Effector memory CD4-positive, alpha-beta T cell (primary cell): ENCODE measurements at regions not wholly inside any gene's neighbourhood (a gene's known extent, or its start where the extent isn't known, plus 50 kb on each side); places are given as distances from the start of the nearest gene placed in this dataset.

Source experiments
- DNase-seq, 3 donors: peaks; one replicate each; pipeline ENCODE4 v3.0.0-alpha.2; 2020
- H3K27ac ChIP-seq: 2 replicates; pipeline ENCODE4 v1.7.0; 2013; ENCODE audit warnings: mild to moderate bottlenecking, low read length, moderate library complexity; ENCODE audit not compliant: insufficient read depth, poor library complexity, severe bottlenecking
- H3K27me3 ChIP-seq: replicated peaks from 2 replicates; pipeline ENCODE4 v1.7.0; 2013; ENCODE audit warnings: mild to moderate bottlenecking, low read length; ENCODE audit not compliant: insufficient read depth, control insufficient read depth, poor library complexity, severe bottlenecking
- H3K36me3 ChIP-seq: 2 replicates; pipeline ENCODE4 v1.7.0; 2013; ENCODE audit warnings: mild to moderate bottlenecking, low read length, moderate library complexity; ENCODE audit not compliant: control insufficient read depth, insufficient read depth
- H3K4me1 ChIP-seq: 2 replicates; pipeline ENCODE4 v1.7.0; 2013; ENCODE audit warnings: low read length, mild to moderate bottlenecking; ENCODE audit not compliant: control insufficient read depth, insufficient read depth, poor library complexity, severe bottlenecking
- H3K4me3 ChIP-seq: 2 replicates; pipeline ENCODE4 v1.7.0; 2013; ENCODE audit warnings: low read length, low read depth, mild to moderate bottlenecking; ENCODE audit not compliant: insufficient read depth, poor library complexity, severe bottlenecking
- H3K9me3 ChIP-seq: 2 replicates; pipeline ENCODE4 v1.7.0; 2013; ENCODE audit warnings: mild to moderate bottlenecking, low read length, moderate library complexity; ENCODE audit not compliant: control insufficient read depth

DNA sequence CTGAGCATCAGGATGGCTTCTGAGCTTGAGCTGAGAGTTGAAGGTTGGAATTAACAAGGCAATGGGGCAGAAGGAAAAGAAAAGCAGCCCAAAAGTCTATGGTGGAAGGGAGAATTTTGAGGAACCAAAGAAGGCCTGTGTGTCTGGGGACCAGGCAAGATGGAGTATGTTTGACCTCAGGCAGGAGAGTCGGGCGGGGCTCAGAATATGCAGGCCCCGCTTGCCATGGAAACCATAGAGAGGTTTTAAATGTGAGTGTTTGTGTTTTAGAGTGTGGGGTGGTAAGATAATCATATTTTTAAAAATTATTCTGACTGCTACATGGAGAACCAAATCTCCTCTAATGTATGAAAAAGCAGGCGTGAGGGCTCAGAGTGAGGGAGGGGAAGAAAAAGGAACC, 174.0 kb upstream of the PPP2R2B start:
- no peaks in the 10 kb centered on the region for H3K36me3 ChIP-seq
- DNase-seq, result no peak
- no peaks in the 10 kb centered on the region for H3K27me3 ChIP-seq
- no peaks in the 10 kb centered on the region for H3K9me3 ChIP-seq
- no peak overlapping the region for H3K27ac ChIP-seq
- no peaks in the 10 kb centered on the region for H3K4me1 ChIP-seq
- H3K4me3 ChIP-seq, result no peak overlapping the region

DNA sequence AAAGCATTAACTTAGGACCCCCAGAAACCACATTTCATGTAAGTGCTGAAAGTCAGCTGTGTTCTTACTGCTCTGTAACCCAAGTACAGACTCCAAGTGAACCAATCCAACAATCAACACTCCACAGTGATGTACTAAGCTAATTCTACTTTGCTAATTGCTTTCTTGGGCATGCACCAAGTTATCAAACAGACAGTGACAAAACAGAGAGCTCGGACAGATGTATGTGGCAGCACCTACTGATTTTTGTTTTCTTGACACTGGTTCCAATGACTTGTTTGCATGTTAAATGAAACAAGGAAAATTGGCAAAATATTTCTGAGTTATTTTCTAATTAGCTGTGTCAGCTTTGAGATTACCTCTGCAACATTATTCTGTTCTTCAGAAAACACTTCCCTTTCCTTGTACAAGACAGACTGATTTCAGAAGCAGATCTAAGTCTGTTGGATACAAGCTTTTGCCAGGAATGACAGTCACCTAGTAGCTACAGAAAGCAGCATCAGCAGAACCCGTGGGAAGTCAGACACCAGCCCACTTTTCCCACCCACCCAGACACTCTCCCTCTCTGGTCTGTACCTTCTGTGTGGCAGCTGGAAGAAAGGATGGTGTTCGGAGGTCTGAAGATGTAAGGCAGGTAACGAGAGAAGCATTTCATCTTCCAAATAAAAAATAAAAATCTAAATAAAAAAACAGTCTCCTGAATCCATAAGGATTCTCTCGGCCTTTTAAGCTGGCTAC, 176.7 kb upstream of the PPP2R2B start:
- no peak overlapping the region for H3K27ac ChIP-seq
- DNase-seq, result no peak
- no peak overlapping the region for H3K4me3 ChIP-seq
- H3K36me3 ChIP-seq, result no peaks in the 10 kb centered on the region
- H3K9me3 ChIP-seq, result no peaks in the 10 kb centered on the region
- H3K27me3 ChIP-seq, result no peaks in the 10 kb centered on the region
- no peaks in the 10 kb centered on the region for H3K4me1 ChIP-seq

DNA sequence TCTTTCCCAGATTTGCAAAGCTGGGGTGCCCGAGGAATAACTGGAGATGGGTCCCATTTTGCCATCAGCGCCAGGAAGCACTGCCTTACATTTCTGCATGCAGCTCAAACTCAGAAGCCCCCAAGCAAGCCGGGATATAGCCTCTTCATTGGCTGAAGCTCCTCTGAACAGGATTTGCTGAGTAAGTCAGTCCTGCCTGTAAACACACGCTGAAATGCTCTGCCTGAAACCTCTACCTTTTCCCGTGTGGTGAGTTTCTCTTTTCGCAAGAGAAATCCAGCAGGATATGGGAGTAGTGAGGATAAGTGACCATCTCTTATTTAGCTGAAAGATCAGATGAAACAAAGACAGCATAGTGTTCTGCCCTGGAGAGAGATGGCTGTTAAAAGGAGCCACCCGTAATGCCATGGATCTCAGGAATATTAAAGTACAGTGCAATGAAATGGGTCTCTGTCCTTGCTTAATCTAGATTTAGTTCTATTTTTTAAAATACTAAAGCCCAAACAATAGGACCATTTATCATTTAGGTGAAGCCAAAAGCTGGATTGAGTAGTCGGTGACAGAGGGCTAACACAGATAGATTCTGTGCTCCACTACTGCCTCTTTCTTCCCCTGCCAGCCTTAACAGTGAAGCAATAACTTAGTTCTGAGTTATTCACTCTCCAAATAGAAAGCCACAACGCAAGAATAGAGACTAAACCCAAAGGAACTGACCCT, 177.5 kb upstream of the PPP2R2B start:
- no peak for DNase-seq
- H3K4me3 ChIP-seq, result no peak overlapping the region
- H3K36me3 ChIP-seq, result no peaks in the 10 kb centered on the region
- no peak overlapping the region for H3K27ac ChIP-seq
- no peaks in the 10 kb centered on the region for H3K9me3 ChIP-seq
- no peaks in the 10 kb centered on the region for H3K4me1 ChIP-seq
- no peaks in the 10 kb centered on the region for H3K27me3 ChIP-seq

DNA sequence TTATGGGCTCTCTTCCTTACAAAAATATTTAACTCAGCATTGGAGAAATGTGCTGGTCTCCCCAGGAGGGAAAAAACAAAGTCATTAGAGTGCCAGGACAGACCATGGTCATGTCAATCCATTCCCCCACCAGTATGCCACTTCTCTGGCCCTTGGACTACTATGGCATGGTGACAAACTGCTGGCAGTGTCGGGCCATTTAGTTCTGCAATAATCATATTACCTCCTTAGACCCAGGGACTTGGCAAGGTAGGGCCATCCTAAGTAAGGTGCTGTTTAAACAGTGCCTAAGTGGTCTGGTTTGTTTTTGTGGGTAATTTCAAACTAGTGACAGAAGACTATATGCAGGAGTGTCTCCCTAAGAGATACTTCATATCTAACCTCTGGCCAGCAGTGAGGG, 177.8 kb upstream of the STK32A start:
- Histone ChIP-seq H3K4me1 (no peaks in the 10 kb centered on the region), H3K9me3 (no peaks in the 10 kb centered on the region), H3K4me3 (no peak overlapping the region), H3K27me3 (no peaks in the 10 kb centered on the region), H3K27ac (no peak overlapping the region), H3K36me3 (no peaks in the 10 kb centered on the region)
- no peak for DNase-seq

DNA sequence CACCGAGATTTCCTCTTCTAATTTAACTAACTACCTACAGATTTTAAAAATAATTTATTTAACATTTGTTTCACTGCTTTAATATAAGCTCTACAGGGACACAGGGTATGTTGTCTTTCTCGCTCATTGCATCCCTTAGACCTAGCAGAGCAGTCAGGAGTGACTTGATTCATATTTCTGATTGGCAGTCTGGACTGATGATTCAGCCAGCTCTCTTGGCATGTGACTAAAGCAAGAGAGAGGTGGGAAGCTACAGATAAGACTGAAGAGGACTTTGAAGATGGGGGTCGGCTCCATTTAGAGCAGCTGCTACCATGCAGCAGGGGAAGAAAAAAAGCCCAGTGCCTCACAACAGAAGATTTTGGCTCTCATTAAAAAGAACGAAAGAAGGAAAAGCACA, 173.4 kb upstream of the STK32A start:
- no peak for DNase-seq
- H3K27me3 ChIP-seq, result no peaks in the 10 kb centered on the region
- no peaks in the 10 kb centered on the region for H3K4me1 ChIP-seq
- H3K36me3 ChIP-seq, result no peaks in the 10 kb centered on the region
- no peaks in the 10 kb centered on the region for H3K9me3 ChIP-seq
- H3K4me3 ChIP-seq, result no peak overlapping the region
- H3K27ac ChIP-seq, result no peak overlapping the region

DNA sequence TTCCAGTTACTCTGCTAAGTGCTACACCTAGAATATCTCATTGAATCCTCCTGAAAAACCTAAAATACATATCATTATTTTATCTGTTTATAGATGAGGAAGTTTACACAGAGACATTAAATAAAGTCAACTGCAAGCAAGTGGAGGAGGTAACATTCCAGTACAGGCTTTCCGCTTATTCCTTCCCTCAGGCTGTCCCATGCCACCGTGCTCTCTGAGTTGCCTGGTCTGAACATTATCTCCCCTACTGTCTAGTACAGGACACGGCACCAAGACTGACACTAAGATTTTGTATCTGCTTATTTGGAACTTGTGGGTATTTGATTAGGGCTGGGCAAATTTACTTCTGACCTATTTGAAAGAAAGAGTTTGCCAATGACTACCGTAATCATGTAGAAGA, 172.4 kb upstream of the STK32A start:
- no peak overlapping the region for H3K27ac ChIP-seq
- no peaks in the 10 kb centered on the region for H3K9me3 ChIP-seq
- no peaks in the 10 kb centered on the region for H3K27me3 ChIP-seq
- H3K4me3 ChIP-seq, result no peak overlapping the region
- no peak for DNase-seq
- no peaks in the 10 kb centered on the region for H3K36me3 ChIP-seq
- no peaks in the 10 kb centered on the region for H3K4me1 ChIP-seq

DNA sequence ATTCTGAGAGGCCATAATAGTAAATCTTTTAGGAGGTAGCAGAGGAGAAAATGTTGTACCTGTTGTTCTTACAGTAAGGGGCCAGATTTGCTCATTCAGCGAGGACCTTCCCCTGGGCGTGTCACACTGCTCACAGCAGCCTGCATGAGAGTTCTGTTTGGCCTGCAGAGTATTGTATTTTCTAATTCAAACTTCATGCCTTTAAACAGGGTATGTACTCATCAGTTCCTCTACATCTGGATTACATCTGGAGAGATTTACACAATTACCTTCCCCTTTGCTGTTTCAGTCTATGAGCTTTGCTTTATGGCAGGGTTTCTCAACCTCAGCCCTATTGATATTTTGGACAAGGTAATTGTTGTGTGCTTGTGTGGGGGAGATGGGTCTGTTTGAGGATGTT, 170.9 kb upstream of the STK32A start:
- no peaks in the 10 kb centered on the region for H3K27me3 ChIP-seq
- no peak overlapping the region for H3K4me3 ChIP-seq
- no peaks in the 10 kb centered on the region for H3K4me1 ChIP-seq
- DNase-seq, result no peak
- no peaks in the 10 kb centered on the region for H3K36me3 ChIP-seq
- H3K27ac ChIP-seq, result no peak overlapping the region
- no peaks in the 10 kb centered on the region for H3K9me3 ChIP-seq

DNA sequence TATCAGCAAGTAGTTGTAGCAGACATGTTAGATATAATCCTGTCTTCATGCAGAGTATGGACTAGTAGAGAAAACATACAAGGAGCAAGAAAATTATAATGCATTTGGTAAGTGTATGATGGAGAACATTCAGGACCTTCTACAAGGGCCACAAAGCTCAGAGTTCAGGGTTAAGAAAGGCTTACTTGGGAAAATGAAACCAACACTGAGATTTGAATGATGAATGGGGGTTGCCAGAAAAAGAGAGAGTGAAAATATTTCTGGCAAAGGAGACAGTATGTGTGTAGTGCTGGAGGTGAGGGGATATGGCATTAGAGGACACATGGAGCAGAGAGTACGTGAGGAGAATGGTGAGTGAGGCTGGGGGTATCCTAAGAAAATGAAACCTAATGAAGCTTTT, 169.8 kb upstream of the STK32A start:
- Histone ChIP-seq H3K4me3 (no peak overlapping the region), H3K27ac (no peak overlapping the region), H3K4me1 (no peaks in the 10 kb centered on the region), H3K9me3 (no peaks in the 10 kb centered on the region), H3K36me3 (no peaks in the 10 kb centered on the region), H3K27me3 (no peaks in the 10 kb centered on the region)
- DNase-seq, result no peak

DNA sequence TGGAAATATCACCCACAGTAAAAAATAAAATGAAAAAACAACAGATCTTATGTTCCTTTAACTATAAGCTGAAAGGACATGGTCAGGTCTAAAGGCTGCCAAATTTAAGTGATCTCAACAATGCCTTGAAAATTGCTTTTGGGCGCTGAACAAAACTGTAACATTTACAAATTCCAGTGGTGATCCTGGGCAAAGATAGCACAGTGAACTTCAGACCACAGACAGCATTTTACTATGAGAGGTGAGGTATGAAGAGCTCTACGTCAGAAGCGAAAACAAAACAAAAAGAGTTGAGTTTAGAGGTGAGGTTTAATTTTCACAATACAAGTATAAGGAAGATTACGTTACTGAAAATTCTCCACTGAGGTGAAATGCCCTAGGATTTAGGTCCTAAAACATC, 165.8 kb upstream of the STK32A start:
- Histone ChIP-seq H3K9me3 (no peaks in the 10 kb centered on the region), H3K27me3 (no peaks in the 10 kb centered on the region), H3K36me3 (no peaks in the 10 kb centered on the region), H3K4me3 (no peak overlapping the region), H3K4me1 (no peaks in the 10 kb centered on the region), H3K27ac (no peak overlapping the region)
- DNase-seq, result no peak

DNA sequence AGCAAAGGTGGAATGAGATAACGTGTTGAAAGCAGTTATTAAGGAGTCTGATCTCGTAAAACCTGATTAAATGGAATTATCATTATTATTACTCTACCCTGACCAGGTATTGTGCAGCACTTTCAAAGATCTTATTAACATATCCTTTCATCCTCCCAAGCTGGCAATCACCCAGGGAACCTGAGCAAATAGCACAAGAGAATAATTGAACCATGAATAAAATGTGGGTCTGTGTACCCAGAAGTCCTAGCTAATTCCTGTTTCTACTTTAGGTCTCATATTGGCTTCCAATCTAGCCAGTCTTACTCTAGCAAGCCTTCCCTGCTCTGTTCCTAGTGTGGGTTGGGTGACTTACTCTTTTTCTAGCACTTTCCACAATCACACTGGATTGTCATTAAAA, 162.2 kb upstream of the STK32A start:
- Histone ChIP-seq H3K4me3 (no peak overlapping the region), H3K9me3 (no peaks in the 10 kb centered on the region), H3K4me1 (no peaks in the 10 kb centered on the region), H3K27me3 (no peaks in the 10 kb centered on the region), H3K36me3 (no peaks in the 10 kb centered on the region), H3K27ac (no peak overlapping the region)
- DNase-seq, result no peak
